Bronchial epithelial cell (primary cell): ENCODE measurements at regions not wholly inside any gene's neighbourhood (a gene's known extent, or its start where the extent isn't known, plus 50 kb on each side); places are given as distances from the start of the nearest gene placed in this dataset.

ENCODE experiments used
- DNase-seq: peaks from one replicate; pipeline ENCODE4 v3.0.0-alpha.2; 2010; ENCODE audit warnings: low read depth
- FAIRE-seq: peaks from 2 replicates; lab custom pipeline; 2011; peaks lifted over from hg19 to GRCh38; lab: Jason Lieb, UNC
- H3K27me3 ChIP-seq: 2 replicates; pipeline ENCODE4 v1.5.1; 2011; ENCODE audit warnings: low read length; ENCODE audit not compliant: control insufficient read depth, insufficient read depth
- H3K36me3 ChIP-seq: 2 replicates; pipeline ENCODE4 v1.5.1; 2011; ENCODE audit warnings: low read length; ENCODE audit not compliant: control insufficient read depth, insufficient read depth
- H3K4me3 ChIP-seq: 2 replicates; pipeline ENCODE4 v1.5.1; 2011; ENCODE audit warnings: mild to moderate bottlenecking, low read depth, low read length, control low read depth
- CTCF ChIP-seq: IDR thresholded peaks from 2 replicates; pipeline ENCODE4 v1.5.1; 2011; ENCODE audit warnings: mild to moderate bottlenecking, moderate library complexity, low read length, control low read depth, inconsistent platforms; ENCODE audit not compliant: insufficient read depth, severe bottlenecking

GRCh38 chr15:46607077-46607476 lies 972.2 kb downstream of the SQOR start:
- H3K27me3 ChIP-seq = no peaks in the 10 kb centered on the region
- DNase-seq (no peak), FAIRE-seq (no peak)
- no peaks in the 10 kb centered on the region for H3K36me3 ChIP-seq
- H3K4me3 ChIP-seq = no peak overlapping the region
- TF ChIP-seq CTCF = no peak

GRCh38 chr15:46616033-46616432 lies 981.2 kb downstream of the SQOR start:
- DNase-seq = no peak
- Histone ChIP-seq H3K4me3 (no peak overlapping the region), H3K36me3 (no peaks in the 10 kb centered on the region), H3K27me3 (no peaks in the 10 kb centered on the region)
- FAIRE-seq = no peak
- TF ChIP-seq CTCF = no peak

- Histone ChIP-seq H3K36me3 (no peaks in the 10 kb centered on the region), H3K27me3 (no peaks in the 10 kb centered on the region), H3K4me3 (no peak overlapping the region)
- FAIRE-seq = no peak
- no peak for DNase-seq
- no peak for TF ChIP-seq CTCF
Observed at GRCh38 chr15:46617507-46617906, 982.7 kb downstream of the SQOR start.

GRCh38 chr15:46618984-46619383 lies 984.2 kb downstream of the SQOR start:
- Histone ChIP-seq H3K36me3 (no peaks in the 10 kb centered on the region), H3K4me3 (no peak overlapping the region), H3K27me3 (no peaks in the 10 kb centered on the region)
- DNase-seq = no peak
- no peak for TF ChIP-seq CTCF
- no peak for FAIRE-seq

- FAIRE-seq (no peak), DNase-seq (no peak)
- Histone ChIP-seq H3K27me3 (no peaks in the 10 kb centered on the region), H3K36me3 (no peaks in the 10 kb centered on the region), H3K4me3 (no peak overlapping the region)
- TF ChIP-seq CTCF = no peak
Observed at GRCh38 chr15:46620392-46621013, 985.7 kb downstream of the SQOR start.

- Histone ChIP-seq H3K27me3 (no peaks in the 10 kb centered on the region), H3K36me3 (no peaks in the 10 kb centered on the region), H3K4me3 (no peak overlapping the region)
- TF ChIP-seq CTCF = no peak
- FAIRE-seq = no peak
- no peak for DNase-seq
Observed at GRCh38 chr15:46622851-46623250, 988.0 kb downstream of the SQOR start.
